ENCODE measurements at regions not wholly inside any gene's neighbourhood (a gene's known extent, or its start where the extent isn't known, plus 50 kb on each side); places are given as distances from the start of the nearest gene placed in this dataset.

- TF ChIP-seq CTCF (optimal IDR thresholded peaks at IDR 0.05 in 1 of 3, IDR thresholded peaks at IDR 0.05 in 1 of 3, conservative IDR thresholded peaks at IDR 0.05 in 1 of 3; ENCODE audit: extremely low read depth in 1 of 3, insufficient read depth in 2 of 3, low read length in 3 of 3) (no peak), EZH2 (IDR thresholded peaks at IDR 0.05; ENCODE audit: low read length) (no peak)
Observed at GRCh38 chr3:187567661-187568121, 102.5 kb downstream of the SST start.

Data from keratinocyte (primary cell).